ENCODE measurements at regions not wholly inside any gene's neighbourhood (a gene's known extent, or its start where the extent isn't known, plus 50 kb on each side); places are given as distances from the start of the nearest gene placed in this dataset.

GRCh38 chr10:29879862-29880261 is 179.5 kb downstream of the JCAD start:
- Histone ChIP-seq H3K27ac (peak overlapping the region in 1 of 5 donors; percentile 80), H3K36me3 (replicated peaks in 1 of 2) (no peaks in the 10 kb centered on the region), H3K9me3 (replicated peaks in 1 of 3) (no peaks in the 10 kb centered on the region), H3K4me3 (no peak overlapping the region), H3K4me1 (replicated peaks in 1 of 2) (peaks cover 0 to 5% of the 10 kb centered on the region in 2 donors), H3K27me3 (no peaks in the 10 kb centered on the region)
- no peak for TF ChIP-seq POLR2A (IDR thresholded peaks at IDR 0.05)
- TF ChIP-seq CTCF (IDR thresholded peaks at IDR 0.05): no peak
- no peak for DNase-seq
- intact Hi-C loops (cut with DNase I): no loop called here
- WGBS, 4 donors: 53 to 79% (median 68%) methylated on average over 3 to 4 of the region's 4 CpGs

- Histone ChIP-seq H3K27me3 (no peaks in the 10 kb centered on the region), H3K36me3 (replicated peaks in 1 of 2) (no peaks in the 10 kb centered on the region), H3K4me1 (replicated peaks in 1 of 2) (peaks cover 0 to 5% of the 10 kb centered on the region in 2 donors), H3K4me3 (no peak overlapping the region), H3K9me3 (replicated peaks in 1 of 3) (no peaks in the 10 kb centered on the region), H3K27ac (peak overlapping the region in 2 of 5 donors; percentile 32 to 73)
- no peak for TF ChIP-seq CTCF (IDR thresholded peaks at IDR 0.05)
- TF ChIP-seq POLR2A (IDR thresholded peaks at IDR 0.05): no peak
- intact Hi-C loops (cut with DNase I): no loop called here
- no peak for DNase-seq
- WGBS, 4 donors: 66 to 74% (median 71%) methylated on average over 9 to 10 of the region's 10 CpGs
Measured at GRCh38 chr10:29878492-29878891, 180.9 kb downstream of the JCAD start.

GRCh38 chr10:29877793-29878491 is 181.4 kb downstream of the JCAD start:
- Histone ChIP-seq H3K36me3 (replicated peaks in 1 of 2) (no peaks in the 10 kb centered on the region), H3K4me3 (no peak overlapping the region), H3K27me3 (no peaks in the 10 kb centered on the region), H3K9me3 (replicated peaks in 1 of 3) (no peaks in the 10 kb centered on the region), H3K4me1 (replicated peaks in 1 of 2) (peaks cover 0 to 5% of the 10 kb centered on the region in 2 donors), H3K27ac (peak overlapping the region in 2 of 5 donors; percentile 32 to 73)
- intact Hi-C loops (cut with DNase I): no loop called here
- DNase-seq: peak in 5 of 7 donors; percentile 40 to 77 (median 44)
- 62 to 76% (median 69%) methylated on average over 12 of the region's 12 CpGs for WGBS, 4 donors
- no peak for TF ChIP-seq CTCF (IDR thresholded peaks at IDR 0.05)
- TF ChIP-seq POLR2A (IDR thresholded peaks at IDR 0.05): no peak

GRCh38 chr10:29876008-29876555 is 183.3 kb downstream of the JCAD start:
- H3K27ac ChIP-seq: peak overlapping the region in 3 of 5 donors; percentile 17 to 73 (median 22)
- no peaks in the 10 kb centered on the region for H3K27me3 ChIP-seq
- no peak for TF ChIP-seq POLR2A (IDR thresholded peaks at IDR 0.05)
- TF ChIP-seq CTCF (IDR thresholded peaks at IDR 0.05): no peak
- H3K9me3 ChIP-seq (replicated peaks in 1 of 3): no peaks in the 10 kb centered on the region
- peaks cover 0 to 5% of the 10 kb centered on the region in 2 donors for H3K4me1 ChIP-seq (replicated peaks in 1 of 2)
- DNase-seq: no peak
- H3K4me3 ChIP-seq: no peak overlapping the region
- intact Hi-C loops (cut with DNase I): no loop called here
- H3K36me3 ChIP-seq (replicated peaks in 1 of 2): no peaks in the 10 kb centered on the region
- WGBS, 4 donors: 71 to 76% (median 74%) methylated on average over 10 of the region's 10 CpGs

Data from adrenal gland (tissue), 9 donors.